Omental fat pad (tissue), 3 donors: ENCODE measurements at regions not wholly inside any gene's neighbourhood (a gene's known extent, or its start where the extent isn't known, plus 50 kb on each side); places are given as distances from the start of the nearest gene placed in this dataset.
"Not testable (repeated sequence)": the region's sequence is repeated elsewhere in the genome, so short reads cannot be mapped to it uniquely, and the experiment has no call there.

Source experiments
- ATAC-seq: fragments of 150-250 bp; one replicate; pipeline ENCODE4 v1.9.1; 2016; ENCODE audit warnings: mild to moderate bottlenecking, moderate library complexity; ENCODE audit not compliant: low FRiP score
- DNase-seq: peaks from one replicate; pipeline ENCODE4 v3.0.0-alpha.2; 2019; ENCODE audit warnings: low spot score
- TF ChIP-seq, protein P1 (sequence below), 3 donors: fragments of 450-650 bp; IDR thresholded peaks; one replicate each; pipeline ENCODE4 v1.5.1; 2016 to 2017; ENCODE audit warnings: antibody characterized with exemption in 3 of 3, mild to moderate bottlenecking in 3 of 3, moderate library complexity in 2 of 3

DNA sequence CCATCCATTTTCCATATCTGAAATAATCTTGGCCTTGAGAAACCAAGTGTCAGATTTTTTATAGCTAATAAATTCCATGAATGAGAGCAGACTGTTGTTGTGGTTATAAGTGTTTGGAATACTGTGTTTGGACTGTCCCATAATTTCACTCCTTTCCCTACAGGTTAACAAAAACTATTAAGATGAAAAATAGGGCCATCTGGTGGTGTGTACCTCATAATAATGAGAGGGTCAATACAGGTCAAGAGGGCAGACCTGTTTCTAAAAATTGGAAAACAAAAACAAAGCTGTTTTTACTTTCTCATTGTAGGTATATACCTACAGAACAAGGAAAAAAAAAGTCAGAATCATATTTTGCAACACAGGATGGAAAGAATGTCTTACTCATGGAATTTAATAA is 553.8 kb upstream of the SGO1 start:
- TF ChIP-seq, protein P1, sequence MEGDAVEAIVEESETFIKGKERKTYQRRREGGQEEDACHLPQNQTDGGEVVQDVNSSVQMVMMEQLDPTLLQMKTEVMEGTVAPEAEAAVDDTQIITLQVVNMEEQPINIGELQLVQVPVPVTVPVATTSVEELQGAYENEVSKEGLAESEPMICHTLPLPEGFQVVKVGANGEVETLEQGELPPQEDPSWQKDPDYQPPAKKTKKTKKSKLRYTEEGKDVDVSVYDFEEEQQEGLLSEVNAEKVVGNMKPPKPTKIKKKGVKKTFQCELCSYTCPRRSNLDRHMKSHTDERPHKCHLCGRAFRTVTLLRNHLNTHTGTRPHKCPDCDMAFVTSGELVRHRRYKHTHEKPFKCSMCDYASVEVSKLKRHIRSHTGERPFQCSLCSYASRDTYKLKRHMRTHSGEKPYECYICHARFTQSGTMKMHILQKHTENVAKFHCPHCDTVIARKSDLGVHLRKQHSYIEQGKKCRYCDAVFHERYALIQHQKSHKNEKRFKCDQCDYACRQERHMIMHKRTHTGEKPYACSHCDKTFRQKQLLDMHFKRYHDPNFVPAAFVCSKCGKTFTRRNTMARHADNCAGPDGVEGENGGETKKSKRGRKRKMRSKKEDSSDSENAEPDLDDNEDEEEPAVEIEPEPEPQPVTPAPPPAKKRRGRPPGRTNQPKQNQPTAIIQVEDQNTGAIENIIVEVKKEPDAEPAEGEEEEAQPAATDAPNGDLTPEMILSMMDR (IDR thresholded peaks at IDR 0.05): no peak
- DNase-seq: no peak
- ATAC-seq: no peak

DNA sequence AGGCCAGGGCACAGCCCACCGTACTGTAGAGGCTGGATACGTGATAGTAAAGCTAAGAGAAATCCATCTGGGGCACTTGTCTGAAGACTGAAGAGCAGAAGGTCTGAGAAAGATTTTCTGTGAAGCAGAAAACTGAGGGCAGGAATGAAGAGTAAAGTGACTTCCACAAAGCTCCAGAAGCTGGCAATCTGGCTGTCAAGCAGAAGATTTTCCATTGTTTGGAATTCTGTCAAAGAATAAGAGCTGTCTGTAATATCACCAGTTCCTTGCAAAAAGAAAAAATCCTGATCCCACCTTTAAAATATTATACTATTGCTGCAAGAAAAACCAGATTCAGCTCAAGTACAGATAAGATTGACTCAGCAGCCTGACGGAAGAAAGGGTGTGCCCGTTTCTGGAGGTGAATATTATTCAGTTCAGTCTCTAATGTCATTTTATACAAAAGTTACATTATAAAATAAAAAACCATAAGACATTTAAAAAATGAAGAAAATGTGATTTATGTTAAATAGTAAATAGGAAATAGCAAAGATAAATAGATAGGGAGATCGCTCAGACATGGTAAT is 550.4 kb upstream of the SGO1 start:
- DNase-seq: no peak
- ATAC-seq: no peak
- TF ChIP-seq, protein P1 (IDR thresholded peaks at IDR 0.05): no peak

DNA sequence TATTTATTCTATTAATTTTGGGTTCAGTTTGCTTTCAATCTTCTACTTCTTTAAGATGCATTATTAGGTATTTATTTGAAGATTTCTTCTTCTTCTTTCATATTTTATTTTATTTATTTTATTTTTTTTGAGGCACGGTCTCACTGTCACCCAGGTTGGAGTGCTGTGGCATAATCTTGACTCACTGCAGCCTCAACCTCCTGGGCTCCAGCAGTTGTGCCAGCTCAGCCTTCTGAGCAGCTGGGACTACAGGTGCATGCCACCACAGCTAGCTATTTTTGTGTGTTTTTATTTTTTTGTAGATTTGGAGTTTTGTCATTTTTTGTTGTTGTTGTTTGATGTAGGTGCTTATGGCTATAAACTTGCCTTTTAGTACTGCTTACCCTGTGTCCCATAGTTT is 543.2 kb upstream of the SGO1 start:
- TF ChIP-seq, protein P1 (IDR thresholded peaks at IDR 0.05): no peak
- ATAC-seq (no peak), DNase-seq (no peak)

DNA sequence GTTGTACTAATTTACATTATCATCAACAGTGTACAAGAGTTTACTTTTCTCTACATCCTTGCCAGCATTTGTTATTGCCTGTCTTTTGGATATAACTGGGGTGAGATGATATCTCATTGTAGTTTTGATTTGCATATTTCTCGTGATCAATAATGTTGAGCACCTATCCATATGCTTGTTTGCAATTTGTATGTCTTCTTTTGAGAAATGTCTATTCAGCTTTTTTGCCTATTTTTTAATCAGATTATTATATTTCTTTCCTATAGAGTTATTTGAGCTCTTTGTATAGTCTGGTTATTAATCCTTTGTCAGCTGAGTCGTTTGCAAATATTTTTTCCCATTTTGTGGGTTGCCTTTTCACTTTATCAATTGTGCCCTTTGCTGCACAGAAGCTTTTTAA is 540.8 kb upstream of the SGO1 start:
- ATAC-seq (no peak), DNase-seq (no peak)
- TF ChIP-seq, protein P1 (IDR thresholded peaks at IDR 0.05): no peak

DNA sequence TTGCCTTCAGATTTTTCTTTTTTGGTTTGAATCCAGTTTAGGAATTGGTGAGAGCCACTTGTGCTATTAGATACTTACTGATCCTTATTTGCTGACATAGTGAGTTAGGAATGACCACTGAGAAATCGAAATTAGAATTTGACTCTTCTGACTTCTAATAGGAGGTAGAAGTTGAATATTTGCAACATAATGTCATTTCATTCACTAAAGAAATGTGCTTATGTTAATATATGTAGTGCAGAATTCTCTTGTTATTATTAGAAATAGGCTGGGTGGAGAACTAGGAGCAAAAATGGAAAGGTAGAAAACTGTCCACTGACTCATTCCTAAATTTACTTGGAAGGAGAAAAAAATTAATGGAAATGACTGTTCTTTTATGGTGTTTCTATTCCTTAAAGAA is 538.2 kb upstream of the SGO1 start:
- ATAC-seq (no peak), DNase-seq (no peak)
- TF ChIP-seq, protein P1 (IDR thresholded peaks at IDR 0.05): no peak

DNA sequence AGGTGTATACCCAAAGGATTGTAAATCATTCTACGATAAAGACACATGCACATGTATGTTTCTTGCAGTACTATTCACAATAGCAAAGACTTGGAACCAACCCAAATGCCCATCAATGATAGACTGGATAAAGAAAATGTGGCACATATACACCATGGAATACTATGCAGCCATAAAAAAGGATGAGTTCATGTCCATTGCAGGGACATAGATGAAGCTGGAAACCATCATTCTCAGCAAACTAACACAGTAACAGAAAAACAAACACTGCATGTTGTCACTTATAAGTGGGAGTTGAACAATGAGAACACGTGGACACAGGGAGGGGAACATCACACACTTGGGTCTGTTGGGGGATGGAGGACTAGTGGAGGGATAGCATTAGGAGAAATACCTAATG is 530.4 kb upstream of the SGO1 start:
- not testable (repeated sequence) for DNase-seq, ATAC-seq

DNA sequence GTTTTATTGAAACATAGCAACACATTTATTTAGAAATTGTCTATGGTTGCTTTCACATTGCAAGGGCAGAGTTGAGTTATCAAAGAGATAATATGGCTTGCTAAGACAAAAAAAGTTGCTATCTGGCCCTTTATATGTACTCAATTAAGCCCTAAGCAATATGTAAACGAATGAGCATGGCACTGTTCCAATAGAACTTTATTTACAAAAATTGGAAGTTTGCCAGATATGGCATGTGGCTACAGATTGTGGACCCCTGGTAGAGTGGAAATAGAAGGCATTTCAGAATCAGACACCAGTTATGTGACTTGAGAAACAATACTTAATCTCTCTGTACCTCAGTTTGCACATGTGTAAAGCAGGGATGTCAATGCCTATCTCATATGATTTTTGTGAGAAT is 515.6 kb upstream of the SGO1 start:
- ATAC-seq (no peak), DNase-seq (no peak)
- TF ChIP-seq, protein P1 (IDR thresholded peaks at IDR 0.05): no peak

DNA sequence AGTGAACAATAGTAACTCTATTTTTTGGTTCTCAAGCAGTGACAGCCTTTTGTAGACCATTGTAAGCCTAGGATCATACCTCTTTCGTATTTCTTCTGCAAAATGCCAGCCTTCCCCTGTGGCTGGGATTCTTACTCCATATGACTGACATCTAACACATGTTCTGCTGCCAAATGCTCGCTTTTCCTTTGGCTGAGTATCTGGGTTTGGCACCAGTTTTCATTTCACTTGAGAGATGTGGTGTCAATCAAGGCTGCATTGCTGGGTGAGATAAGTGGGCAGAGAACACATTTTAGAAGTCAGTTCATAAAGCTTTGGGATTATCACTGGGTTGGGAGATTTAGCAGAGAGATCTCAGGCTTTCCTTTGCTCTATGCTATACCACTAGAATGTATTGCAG is 514.7 kb upstream of the SGO1 start:
- DNase-seq: no peak
- no peak for ATAC-seq
- TF ChIP-seq, protein P1 (IDR thresholded peaks at IDR 0.05): no peak
